ENCODE measurements at regions not wholly inside any gene's neighbourhood (a gene's known extent, or its start where the extent isn't known, plus 50 kb on each side); places are given as distances from the start of the nearest gene placed in this dataset.

- in situ Hi-C loops (cut with HindIII; ENCODE audit: low sequenced_read_pairs): no loop called here
- no peak for TF ChIP-seq CTCF (IDR thresholded peaks at IDR 0.05; ENCODE audit: low read depth, low read length, missing control alignments)
- DNase-seq (ENCODE audit: low read depth): no peak
- no peak overlapping the region for H3K4me3 ChIP-seq (ENCODE audit: low read depth, low read length)
Observed at GRCh38 chr12:73106296-73106695, 834.1 kb downstream of the TRHDE start.

GRCh38 chr12:73106896-73107295 lies 834.7 kb downstream of the TRHDE start:
- no peak for TF ChIP-seq CTCF (IDR thresholded peaks at IDR 0.05; ENCODE audit: low read depth, low read length, missing control alignments)
- in situ Hi-C loops (cut with HindIII; ENCODE audit: low sequenced_read_pairs): no loop called here

GRCh38 chr12:73110816-73111215 lies 838.6 kb downstream of the TRHDE start:
- no peak for DNase-seq (ENCODE audit: low read depth)
- in situ Hi-C loops (cut with HindIII; ENCODE audit: low sequenced_read_pairs): no loop called here

More at GRCh38 chr12:73106896-73107295, 834.7 kb downstream of the TRHDE start:
- H3K4me3 ChIP-seq (ENCODE audit: low read depth, low read length): no peak overlapping the region
- no peak for DNase-seq (ENCODE audit: low read depth)

GRCh38 chr12:73112035-73112816 lies 840.1 kb downstream of the TRHDE start:
- TF ChIP-seq CTCF (IDR thresholded peaks at IDR 0.05; ENCODE audit: low read depth, low read length, missing control alignments): no peak
- no peak overlapping the region for H3K4me3 ChIP-seq (ENCODE audit: low read depth, low read length)
- DNase-seq (ENCODE audit: low read depth): no peak
- in situ Hi-C loops (cut with HindIII; ENCODE audit: low sequenced_read_pairs): no loop called here

More at GRCh38 chr12:73110816-73111215, 838.6 kb downstream of the TRHDE start:
- H3K4me3 ChIP-seq (ENCODE audit: low read depth, low read length): no peak overlapping the region
- no peak for TF ChIP-seq CTCF (IDR thresholded peaks at IDR 0.05; ENCODE audit: low read depth, low read length, missing control alignments)

- no peak for TF ChIP-seq CTCF (IDR thresholded peaks at IDR 0.05; ENCODE audit: low read depth, low read length, missing control alignments)
- in situ Hi-C loops (cut with HindIII; ENCODE audit: low sequenced_read_pairs): no loop called here
- no peak for DNase-seq (ENCODE audit: low read depth)
- H3K4me3 ChIP-seq (ENCODE audit: low read depth, low read length): no peak overlapping the region
Observed at GRCh38 chr12:73124480-73124879, 852.3 kb downstream of the TRHDE start.

GRCh38 chr12:73125148-73125547 lies 853.0 kb downstream of the TRHDE start:
- in situ Hi-C loops (cut with HindIII; ENCODE audit: low sequenced_read_pairs): no loop called here
- no peak overlapping the region for H3K4me3 ChIP-seq (ENCODE audit: low read depth, low read length)
- DNase-seq (ENCODE audit: low read depth): no peak
- TF ChIP-seq CTCF (IDR thresholded peaks at IDR 0.05; ENCODE audit: low read depth, low read length, missing control alignments): no peak
